ENCODE measurements at regions not wholly inside any gene's neighbourhood (a gene's known extent, or its start where the extent isn't known, plus 50 kb on each side); places are given as distances from the start of the nearest gene placed in this dataset.

GRCh38 chr15:46956456-46956855 lies 760.8 kb upstream of the SEMA6D start:
- TF ChIP-seq EP300 (IDR thresholded peaks at IDR 0.05; ENCODE audit: borderline replicate concordance) (no peak), CREB1 (IDR thresholded peaks at IDR 0.05; ENCODE audit: low read depth) (no peak), RAD21 (IDR thresholded peaks at IDR 0.05; ENCODE audit: low read depth) (no peak), USF1 (IDR thresholded peaks at IDR 0.05) (no peak), NFIC (IDR thresholded peaks at IDR 0.05) (no peak), FOXM1 (IDR thresholded peaks at IDR 0.05; ENCODE audit: borderline replicate concordance, low read depth) (no peak), YY1 (IDR thresholded peaks at IDR 0.05; ENCODE audit: low read depth) (no peak), CEBPB (IDR thresholded peaks at IDR 0.05) (no peak), REST (IDR thresholded peaks at IDR 0.05; ENCODE audit: low read depth) (no peak)
